Frontal cortex (tissue), 3 donors: ENCODE measurements at regions not wholly inside any gene's neighbourhood (a gene's known extent, or its start where the extent isn't known, plus 50 kb on each side); places are given as distances from the start of the nearest gene placed in this dataset.

Source experiments
- DNase-seq, 2 donors: peaks; one replicate each; pipeline ENCODE4 v3.0.0; 2012; ENCODE audit warnings: low spot score in 2 of 2
- FAIRE-seq: peaks from 2 replicates; lab custom pipeline; 2012; peaks lifted over from hg19 to GRCh38; lab: Jason Lieb, UNC
- donor health status: control.
- donor health status: control.
- donor health status: control.

DNA sequence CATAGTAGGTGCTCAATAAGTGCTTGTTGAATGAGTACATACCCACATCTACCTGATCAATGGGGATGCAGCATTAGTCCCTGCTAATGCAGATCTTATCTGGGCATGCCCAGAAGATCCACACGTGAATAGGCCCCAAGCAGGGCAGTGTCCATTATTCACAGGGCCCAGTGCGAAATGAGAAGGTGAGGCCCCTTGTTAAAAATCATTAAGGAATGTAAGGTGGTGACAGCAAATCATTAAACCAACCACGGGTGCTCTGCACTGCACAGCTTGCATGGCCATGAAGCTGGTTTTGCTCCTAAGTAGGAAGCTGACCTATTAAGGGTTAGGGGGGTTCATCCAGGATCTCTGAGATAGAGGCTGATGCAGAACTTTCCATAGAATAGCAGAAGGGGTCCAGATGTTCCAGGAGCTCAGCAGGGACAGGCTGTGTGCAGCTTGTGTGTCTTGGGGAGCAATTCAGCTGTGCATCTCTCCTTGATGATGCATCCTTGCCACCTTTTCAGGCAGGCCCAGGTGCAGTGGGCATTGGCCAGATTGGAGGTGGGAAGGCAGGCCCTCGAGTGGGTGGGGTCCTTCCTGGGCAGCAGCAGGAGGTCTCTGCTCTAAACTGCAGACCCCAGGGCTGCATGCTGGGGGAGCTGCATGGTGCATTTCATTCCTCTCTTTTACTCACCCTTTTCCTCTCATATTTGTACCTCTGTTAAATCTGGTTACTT is 231.3 kb upstream of the PWP1 start:
- DNase-seq (no peak), FAIRE-seq (no peak)

- FAIRE-seq (no peak), DNase-seq (no peak)
Observed at GRCh38 chr12:107457362-107457935, 228.2 kb upstream of the PWP1 start.

DNA sequence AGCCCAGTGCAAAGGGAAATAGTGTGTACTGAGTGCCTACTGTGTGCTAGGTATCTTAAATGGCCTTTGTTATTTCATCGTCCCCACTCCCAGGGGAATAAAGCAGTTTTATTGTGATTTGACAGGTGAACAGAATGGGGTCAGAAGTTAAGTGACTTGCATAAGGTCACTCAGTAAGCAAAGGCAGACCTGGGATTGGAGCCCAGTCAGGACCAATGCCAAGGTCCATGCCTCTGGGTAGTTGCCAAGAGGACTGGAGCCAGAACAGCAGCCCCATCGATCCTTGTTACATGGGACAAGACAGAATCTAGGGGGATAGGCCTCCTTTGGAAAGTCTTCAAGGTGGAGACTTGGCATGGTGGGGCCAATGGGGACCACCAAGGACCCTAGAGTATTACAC is 227.4 kb upstream of the PWP1 start:
- DNase-seq (no peak), FAIRE-seq (no peak)

GRCh38 chr12:107458990-107459389 is 226.6 kb upstream of the PWP1 start:
- no peak for DNase-seq
- no peak for FAIRE-seq

DNA sequence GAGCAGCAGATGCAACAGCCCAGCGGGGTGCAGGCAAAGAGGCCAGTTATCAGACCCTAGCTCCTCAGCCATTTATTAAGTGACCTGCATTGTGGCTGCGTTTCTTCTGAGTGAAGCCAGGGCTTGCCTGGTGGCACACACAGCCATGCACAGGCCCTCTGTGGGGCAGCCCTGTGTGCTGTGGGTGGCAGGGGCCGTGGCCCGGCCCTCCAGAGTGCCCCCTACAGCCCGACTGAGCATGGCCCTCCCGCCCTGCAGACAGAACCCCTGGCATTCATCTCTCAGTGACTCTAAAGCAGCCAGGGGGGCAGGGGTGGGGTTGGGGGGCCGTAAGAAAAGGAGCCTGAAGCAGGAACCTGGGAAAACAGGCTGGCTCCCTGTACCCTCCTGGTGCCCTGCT is 226.0 kb upstream of the PWP1 start:
- DNase-seq (no peak), FAIRE-seq (no peak)

GRCh38 chr12:107461222-107461975 is 224.2 kb upstream of the PWP1 start:
- FAIRE-seq: no peak
- DNase-seq: no peak

DNA sequence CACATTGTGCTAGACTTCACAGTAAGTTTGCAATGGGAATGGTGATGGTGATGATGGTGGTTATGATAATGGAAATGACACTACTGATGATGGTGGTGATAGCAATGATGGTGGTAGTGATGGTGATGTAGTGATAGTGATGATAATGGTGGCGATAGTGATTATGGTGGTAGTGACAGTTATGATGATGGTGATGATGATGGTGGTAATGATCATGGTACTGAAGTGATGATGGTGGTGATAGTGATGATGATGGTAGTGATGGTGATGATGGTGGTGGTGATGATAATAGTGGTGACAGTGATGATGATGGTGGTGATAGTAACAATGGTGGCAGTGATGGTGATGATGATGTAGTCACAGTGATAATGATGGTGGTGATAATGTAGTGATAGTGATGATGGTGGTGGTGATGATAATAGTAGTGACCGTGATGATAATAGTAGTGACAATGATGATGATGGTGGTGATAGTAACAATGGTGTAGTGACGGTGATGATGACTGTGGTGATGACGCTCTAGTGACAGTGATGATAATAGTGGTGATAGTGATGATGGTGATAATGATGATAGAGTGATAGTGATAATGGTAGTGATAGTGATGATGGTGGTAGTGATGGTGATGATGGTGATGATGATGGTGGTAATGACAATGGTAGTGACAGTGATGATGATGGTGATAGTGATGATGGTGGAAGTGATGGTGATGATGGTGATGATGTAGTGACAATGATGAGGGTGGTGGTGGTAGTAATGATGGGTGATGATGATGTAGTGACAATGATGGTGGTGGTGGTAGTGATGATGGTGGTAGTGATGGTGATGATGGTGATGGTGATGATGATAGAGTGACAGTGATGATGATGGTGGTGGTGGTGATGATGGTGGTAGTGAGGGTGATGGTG is 222.9 kb upstream of the PWP1 start:
- DNase-seq: no peak
- FAIRE-seq: no peak

- FAIRE-seq (no peak), DNase-seq (no peak)
Observed at GRCh38 chr12:107464644-107465043, 221.0 kb upstream of the PWP1 start.

DNA sequence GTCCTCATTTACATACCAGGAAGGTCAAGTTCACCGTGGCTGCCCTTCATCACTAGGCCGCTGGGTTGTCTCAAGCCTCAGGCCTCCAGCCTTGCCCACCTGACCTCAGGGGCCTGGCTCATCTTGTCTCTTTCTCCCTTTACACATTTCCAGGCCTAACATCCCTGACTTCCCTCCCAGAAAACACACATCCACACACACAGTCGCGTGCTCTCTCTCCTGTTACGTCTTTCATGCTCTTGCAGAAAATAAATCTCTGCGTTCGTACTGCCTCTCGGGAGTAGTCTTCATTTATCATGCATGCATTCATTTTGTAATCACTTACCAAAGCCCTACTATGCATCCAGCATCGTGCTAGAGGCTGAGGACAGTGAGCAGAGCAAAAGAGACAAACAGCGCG is 220.0 kb upstream of the PWP1 start:
- no peak for FAIRE-seq
- DNase-seq: no peak

DNA sequence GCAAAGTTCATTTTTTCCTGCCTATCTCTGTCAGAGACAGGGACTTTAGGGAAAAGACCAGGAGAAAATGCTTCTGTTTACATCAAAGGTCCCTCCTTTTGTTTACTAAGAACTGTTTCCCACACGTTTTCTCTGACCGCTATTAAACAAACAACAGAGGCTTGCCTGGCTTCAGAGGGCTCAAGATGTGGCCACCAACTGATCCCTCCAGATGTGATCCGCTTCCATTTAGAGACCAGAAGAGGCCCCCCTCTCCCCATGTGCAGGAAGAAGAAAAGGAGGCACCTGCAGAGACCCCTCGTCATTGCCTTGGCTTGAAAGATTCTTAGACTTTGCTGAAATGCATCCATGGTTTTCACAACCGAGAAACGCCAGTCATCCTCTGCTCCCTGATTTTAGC is 217.9 kb upstream of the PWP1 start:
- DNase-seq: no peak
- no peak for FAIRE-seq

DNA sequence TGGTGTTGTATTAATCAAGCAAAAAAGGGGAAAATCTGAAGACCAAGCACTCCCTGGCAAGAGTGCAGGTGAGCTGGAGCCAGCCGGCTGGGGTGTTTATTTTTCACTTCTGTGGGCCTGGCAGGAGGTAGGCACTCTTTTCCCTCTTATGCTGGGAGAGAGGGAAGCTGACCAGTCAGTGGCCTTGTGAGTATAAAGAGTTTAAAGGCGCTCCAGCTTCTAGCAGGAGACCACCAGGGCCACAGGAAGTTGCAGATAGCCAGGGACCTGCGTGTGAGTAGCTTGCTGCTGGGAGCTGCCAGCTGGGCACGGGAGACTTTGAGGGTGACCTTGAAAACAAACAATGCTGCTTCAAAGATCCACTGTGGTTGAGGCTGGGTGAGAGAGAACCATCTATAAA is 217.4 kb upstream of the PWP1 start:
- DNase-seq: no peak
- no peak for FAIRE-seq

GRCh38 chr12:107469011-107469410 is 216.6 kb upstream of the PWP1 start:
- FAIRE-seq (no peak), DNase-seq (no peak)

- FAIRE-seq (no peak), DNase-seq (no peak)
Observed at GRCh38 chr12:107470645-107471044, 215.0 kb upstream of the PWP1 start.

- no peak for FAIRE-seq
- DNase-seq: no peak
Observed at GRCh38 chr12:107472308-107472707, 213.3 kb upstream of the PWP1 start.

DNA sequence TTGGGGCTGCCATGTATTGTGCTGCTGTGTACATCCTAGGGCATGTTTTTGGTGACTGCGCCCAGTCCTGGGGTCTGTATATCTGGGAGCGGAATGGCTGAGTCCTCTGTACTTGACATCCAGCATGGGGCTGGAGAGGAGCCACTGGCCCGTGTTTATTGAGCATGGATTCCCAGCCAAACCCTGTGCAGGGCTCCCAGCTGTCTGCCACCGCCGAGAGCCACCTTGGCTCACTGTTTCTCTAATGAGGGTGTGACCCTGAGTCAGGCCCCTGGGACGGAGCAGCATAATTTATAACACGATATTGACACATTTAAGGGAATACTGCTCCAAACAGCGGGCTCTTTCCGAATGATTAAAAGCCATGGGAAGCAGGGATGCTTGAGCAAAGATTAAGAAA is 211.5 kb upstream of the PWP1 start:
- DNase-seq (no peak), FAIRE-seq (no peak)

- FAIRE-seq: no peak
- DNase-seq: no peak
Observed at GRCh38 chr12:107474639-107475539, 210.7 kb upstream of the PWP1 start.

GRCh38 chr12:107475900-107476299 is 209.7 kb upstream of the PWP1 start:
- FAIRE-seq (no peak), DNase-seq (no peak)

DNA sequence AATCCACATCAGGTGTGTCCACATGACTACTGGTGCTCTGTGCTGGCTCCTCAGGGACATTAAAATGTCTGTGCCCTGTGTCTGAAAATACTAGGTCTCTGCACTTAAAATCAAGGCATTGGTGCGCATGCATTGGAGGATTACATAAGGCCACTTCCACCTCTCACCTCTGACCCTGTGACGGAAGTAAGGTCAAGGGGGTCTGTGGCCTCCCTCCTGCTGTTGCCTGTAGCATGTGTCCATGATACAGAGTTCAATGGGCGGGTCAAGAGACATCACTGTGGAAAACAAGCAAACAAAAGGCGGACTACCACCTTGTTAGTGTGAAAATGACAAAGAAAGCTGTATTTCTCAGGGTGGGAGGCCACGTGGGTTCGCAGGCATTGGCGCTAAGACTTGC is 208.6 kb upstream of the PWP1 start:
- FAIRE-seq: no peak
- DNase-seq: no peak

DNA sequence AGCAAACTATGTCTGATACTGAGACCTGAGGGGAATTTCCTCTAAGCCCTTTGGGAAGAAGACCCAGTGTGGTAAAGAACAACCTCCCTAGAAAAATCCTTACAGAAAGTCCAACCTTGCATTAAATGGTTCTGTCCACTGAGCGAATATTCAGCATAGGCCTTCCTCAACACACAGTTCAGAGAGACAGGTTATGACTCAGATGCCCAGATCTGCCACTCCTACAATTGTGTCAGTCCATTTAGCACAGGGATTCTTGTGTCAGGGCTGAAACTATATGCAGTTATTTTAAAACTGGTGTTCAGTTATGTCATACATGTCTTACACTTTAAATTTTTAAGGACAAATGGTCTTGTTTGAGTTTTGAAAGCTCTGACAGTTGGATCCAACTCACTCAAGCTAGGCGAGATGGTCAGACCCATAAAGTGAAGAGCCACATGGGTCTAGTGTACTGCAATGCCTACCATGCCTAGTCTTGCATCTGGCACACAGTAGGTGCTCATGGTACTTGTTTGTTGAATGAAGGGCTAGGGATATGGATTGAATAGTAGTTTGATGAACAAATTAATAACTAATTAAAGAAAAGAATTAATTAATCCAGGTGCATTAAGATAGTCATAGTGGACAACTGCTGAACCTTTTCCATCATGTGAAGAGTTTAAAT is 207.5 kb upstream of the PWP1 start:
- FAIRE-seq (no peak), DNase-seq (no peak)
